ENCODE measurements at regions not wholly inside any gene's neighbourhood (a gene's known extent, or its start where the extent isn't known, plus 50 kb on each side); places are given as distances from the start of the nearest gene placed in this dataset.

- Histone ChIP-seq H3K27ac (ENCODE audit: extremely low read length, insufficient read depth, low read length) (no peak overlapping the region), H3K4me2 (ENCODE audit: low read depth, low read length) (no peak overlapping the region), H3K4me1 (ENCODE audit: insufficient read depth, low read length) (no peaks in the 10 kb centered on the region), H4K20me1 (ENCODE audit: insufficient read depth, low read length) (no peaks in the 10 kb centered on the region), H3K27me3 (ENCODE audit: control insufficient read depth in 1 of 2, insufficient read depth in 2 of 2, low read length in 2 of 2) (no peaks in the 10 kb centered on the region), H3K79me2 (ENCODE audit: insufficient read depth, low read length) (no peaks in the 10 kb centered on the region), H3K9ac (ENCODE audit: insufficient read depth, low read depth, low read length) (no peak overlapping the region), H2AFZ (ENCODE audit: low read length) (no peak overlapping the region), H3K36me3 (replicated peaks in 1 of 2; ENCODE audit: control insufficient read depth in 1 of 2, insufficient read depth in 2 of 2, low read length in 2 of 2) (no peaks in the 10 kb centered on the region), H3K4me3 (replicated peaks in 1 of 3; ENCODE audit: insufficient read depth in 1 of 3, low read depth in 2 of 3, low read length in 3 of 3) (no peak overlapping the region), H3K9me3 (ENCODE audit: low read length) (no peaks in the 10 kb centered on the region)
- ChIA-PET POLR2A (no interaction called here), CTCF (ENCODE audit: low intra/inter-chr PET ratio, low total read pairs) (no interaction called here)
- WGBS (ENCODE audit: low lambda C conversion rate) = 0% methylated on average over 1 of the region's 1 CpG
- ATAC-seq (no peak), DNase-seq (ENCODE audit: low spot score) (no peak), FAIRE-seq (no peak)
- TF ChIP-seq FOXP4 (CRISPR knock-in tag; IDR thresholded peaks at IDR 0.05) (no peak), ZNF329 (CRISPR knock-in tag; IDR thresholded peaks at IDR 0.05; ENCODE audit: low read depth) (no peak), ZMAT3 (CRISPR knock-in tag; conservative IDR thresholded peaks at IDR 0.05) (no peak)
- in situ Hi-C loops (cut with HindIII; ENCODE audit: extremely low pct_ligation_motif_present, low pct_unique_long_range_greater_than_20kb) (no loop called here), intact Hi-C loops (cut with micrococcal nuclease; ENCODE audit: unreplicated experiment) (no loop called here)
- BruUV-seq (replicated peaks) = no TSS peak
These were observed 338.2 kb upstream of the NCAM1 start for GRCh38 chr11:112623057-112623456.

GRCh38 chr11:112624431-112624830, 336.8 kb upstream of the NCAM1 start:
- ATAC-seq (no peak), FAIRE-seq (no peak), DNase-seq (ENCODE audit: low spot score) (no peak)
- H3K36me3 ChIP-seq (replicated peaks in 1 of 2; ENCODE audit: control insufficient read depth in 1 of 2, insufficient read depth in 2 of 2, low read length in 2 of 2) = no peaks in the 10 kb centered on the region
- H3K4me2 ChIP-seq (ENCODE audit: low read depth, low read length) = no peak overlapping the region
- H2AFZ ChIP-seq (ENCODE audit: low read length) = no peak overlapping the region
- no peaks in the 10 kb centered on the region for H3K79me2 ChIP-seq (ENCODE audit: insufficient read depth, low read length)
- no peak overlapping the region for H3K27ac ChIP-seq (ENCODE audit: extremely low read length, insufficient read depth, low read length)
- POLR2A ChIA-PET = no interaction called here
- no peaks in the 10 kb centered on the region for H3K4me1 ChIP-seq (ENCODE audit: insufficient read depth, low read length)
- 22% methylated on average over 4 of the region's 4 CpGs for WGBS (ENCODE audit: low lambda C conversion rate)
- no TSS peak for BruUV-seq (replicated peaks)
- intact Hi-C loops (cut with micrococcal nuclease; ENCODE audit: unreplicated experiment) = no loop called here
- H4K20me1 ChIP-seq (ENCODE audit: insufficient read depth, low read length) = no peaks in the 10 kb centered on the region
- CTCF ChIA-PET (ENCODE audit: low intra/inter-chr PET ratio, low total read pairs) = no interaction called here
- H3K9ac ChIP-seq (ENCODE audit: insufficient read depth, low read depth, low read length) = no peak overlapping the region
- no peaks in the 10 kb centered on the region for H3K9me3 ChIP-seq (ENCODE audit: low read length)
- H3K4me3 ChIP-seq (replicated peaks in 1 of 3; ENCODE audit: insufficient read depth in 1 of 3, low read depth in 2 of 3, low read length in 3 of 3) = no peak overlapping the region
- in situ Hi-C loops (cut with HindIII; ENCODE audit: extremely low pct_ligation_motif_present, low pct_unique_long_range_greater_than_20kb) = no loop called here
- H3K27me3 ChIP-seq (ENCODE audit: control insufficient read depth in 1 of 2, insufficient read depth in 2 of 2, low read length in 2 of 2) = no peaks in the 10 kb centered on the region
- TF ChIP-seq ZNF776 (CRISPR knock-in tag; IDR thresholded peaks at IDR 0.05) (no peak), ZBTB34 (CRISPR knock-in tag; IDR thresholded peaks at IDR 0.05) (no peak), MXD4 (CRISPR knock-in tag; IDR thresholded peaks at IDR 0.05) (no peak), ZNF225 (CRISPR knock-in tag; IDR thresholded peaks at IDR 0.05) (no peak), SIX1 (CRISPR knock-in tag; IDR thresholded peaks at IDR 0.05; ENCODE audit: borderline replicate concordance) (no peak), NR2F6 (IDR thresholded peaks at IDR 0.05) (no peak), NR2F6 (CRISPR knock-in tag; IDR thresholded peaks at IDR 0.05) (no peak), GLI4 (CRISPR knock-in tag; IDR thresholded peaks at IDR 0.05; ENCODE audit: borderline replicate concordance) (no peak), RXRA (CRISPR knock-in tag; IDR thresholded peaks at IDR 0.05) (no peak), ZNF552 (CRISPR knock-in tag; IDR thresholded peaks at IDR 0.05; ENCODE audit: borderline replicate concordance) (no peak), DDIT3 (CRISPR knock-in tag; IDR thresholded peaks at IDR 0.05) (no peak), SRSF9 (IDR thresholded peaks at IDR 0.05; ENCODE audit: borderline replicate concordance, insufficient read depth, low read depth, low read length, poor library complexity, severe bottlenecking) (no peak), TCF12 (IDR thresholded peaks at IDR 0.05) (no peak), TCF12 (CRISPR knock-in tag; IDR thresholded peaks at IDR 0.05) (no peak), ETV5 (CRISPR knock-in tag; IDR thresholded peaks at IDR 0.05; ENCODE audit: borderline replicate concordance) (no peak), CAMTA2 (CRISPR knock-in tag; IDR thresholded peaks at IDR 0.05; ENCODE audit: borderline replicate concordance) (no peak)

Data from HepG2 (cell line).